Mesendoderm (in vitro differentiated cells): ENCODE measurements at regions not wholly inside any gene's neighbourhood (a gene's known extent, or its start where the extent isn't known, plus 50 kb on each side); places are given as distances from the start of the nearest gene placed in this dataset.

ENCODE experiments used
- DNase-seq: peaks from one replicate; pipeline ENCODE4 v3.0.0; 2013
- H2AK5ac ChIP-seq: 2 replicates; pipeline ENCODE4 v1.6.1; 2013; ENCODE audit warnings: low read length, inconsistent platforms
- H2BK120ac ChIP-seq: 2 replicates; pipeline ENCODE4 v1.6.1; 2013; ENCODE audit warnings: low read depth, mild to moderate bottlenecking, low read length, moderate library complexity, mixed read lengths
- H2BK15ac ChIP-seq: replicated peaks from 2 replicates; pipeline ENCODE4 v1.6.1; 2013; ENCODE audit warnings: low read depth, mild to moderate bottlenecking, moderate library complexity
- H2BK5ac ChIP-seq: 2 replicates; pipeline ENCODE4 v1.6.1; 2013; ENCODE audit warnings: low read length, inconsistent platforms
- H3K18ac ChIP-seq: 2 replicates; pipeline ENCODE4 v1.6.1; 2013; ENCODE audit warnings: mild to moderate bottlenecking, low read length, mixed read lengths
- H3K23ac ChIP-seq: one replicate; pipeline ENCODE4 v1.6.1; 2013; ENCODE audit warnings: low read length
- H3K27ac ChIP-seq: 2 replicates; pipeline ENCODE4 v1.5.1; 2013; ENCODE audit warnings: low read depth, mild to moderate bottlenecking, inconsistent platforms, low read length, moderate library complexity
- H3K27me3 ChIP-seq: 2 replicates; pipeline ENCODE4 v1.6.1; 2013; ENCODE audit warnings: low read length, control low read depth, mild to moderate bottlenecking, inconsistent platforms; ENCODE audit not compliant: insufficient read depth, poor library complexity
- H3K36me3 ChIP-seq: 2 replicates; pipeline ENCODE4 v1.6.1; 2013; ENCODE audit warnings: low read length, inconsistent platforms; ENCODE audit not compliant: control insufficient read depth, insufficient read depth
- H3K4ac ChIP-seq: one replicate; pipeline ENCODE4 v1.6.1; 2013; ENCODE audit warnings: low read depth, mild to moderate bottlenecking, low read length, moderate library complexity
- H3K4me1 ChIP-seq: 2 replicates; pipeline ENCODE4 v1.6.1; 2013; ENCODE audit warnings: low read depth, low read length, inconsistent platforms; ENCODE audit not compliant: control insufficient read depth
- H3K4me2 ChIP-seq: 2 replicates; pipeline ENCODE4 v1.6.1; 2013; ENCODE audit warnings: low read length
- H3K4me3 ChIP-seq: 2 replicates; pipeline ENCODE4 v1.5.1; 2013; ENCODE audit warnings: mild to moderate bottlenecking, low read length
- H3K56ac ChIP-seq: one replicate; pipeline ENCODE4 v1.6.1; 2013; ENCODE audit warnings: low read length
- H3K79me1 ChIP-seq: 2 replicates; pipeline ENCODE4 v1.6.1; 2013; ENCODE audit warnings: low read length, inconsistent platforms
- H3K79me2 ChIP-seq: 2 replicates; pipeline ENCODE4 v1.6.1; 2013; ENCODE audit warnings: mild to moderate bottlenecking, low read length; ENCODE audit not compliant: control insufficient read depth, insufficient read depth
- H3K9ac ChIP-seq: 2 replicates; pipeline ENCODE4 v1.6.1; 2013; ENCODE audit warnings: low read length, inconsistent platforms
- H4K5ac ChIP-seq: one replicate; pipeline ENCODE4 v1.6.1; 2013; ENCODE audit warnings: low read length
- H4K8ac ChIP-seq: one replicate; pipeline ENCODE4 v1.6.1; 2013; ENCODE audit warnings: low read depth, mild to moderate bottlenecking, control low read depth, low read length, moderate library complexity
- WGBS: extraction: QIAGEN DNeasy Blood & Tissue Kit; methylation state at CpG from one replicate; pipeline ENCODE4 v1.1.7; 2013; ENCODE audit warnings: low lambda C conversion rate, missing lambda C conversion rate; ENCODE audit not compliant: insufficient coverage; ENCODE audit errors: extremely low coverage; 5-methylcytosine and 5-hydroxymethylcytosine counted together

DNA sequence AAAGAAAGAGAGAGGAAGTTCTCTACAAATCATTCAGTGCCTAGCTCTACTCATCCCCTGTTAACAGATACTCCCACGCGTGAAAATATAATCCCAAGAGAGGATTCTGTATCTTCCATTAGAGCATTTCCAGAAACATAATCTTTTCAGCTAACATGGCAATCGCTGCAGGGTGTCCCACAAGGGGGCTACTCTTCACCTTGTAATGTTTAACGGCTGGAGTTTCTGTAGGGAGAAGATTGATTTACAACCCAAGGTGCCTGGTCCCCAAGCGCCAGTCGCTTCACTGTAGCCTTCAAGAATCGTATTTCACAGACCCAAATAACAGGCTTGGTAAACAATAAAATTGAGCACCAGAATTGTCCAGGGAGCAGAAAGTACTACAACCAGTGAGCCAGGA lies 318.7 kb downstream of the TLE1 start:
- no peak overlapping the region for H2BK5ac ChIP-seq
- H4K5ac ChIP-seq: no peak overlapping the region
- H3K4me1 ChIP-seq: peaks cover 7% of the 10 kb centered on the region
- no peaks in the 10 kb centered on the region for H3K27me3 ChIP-seq
- no peak overlapping the region for H4K8ac ChIP-seq
- no peak overlapping the region for H3K4me2 ChIP-seq
- no peaks in the 10 kb centered on the region for H3K79me2 ChIP-seq
- H3K23ac ChIP-seq: no peak overlapping the region
- WGBS: no CpG with 5 or more reads among the region's 7 CpGs
- peak overlapping the region; percentile 56 for H2BK120ac ChIP-seq
- no peak overlapping the region for H3K4ac ChIP-seq
- H2AK5ac ChIP-seq: no peak overlapping the region
- no peak overlapping the region for H3K56ac ChIP-seq
- H3K36me3 ChIP-seq: no peaks in the 10 kb centered on the region
- H3K4me3 ChIP-seq: no peak overlapping the region
- DNase-seq: no peak
- H3K79me1 ChIP-seq: no peaks in the 10 kb centered on the region
- H3K27ac ChIP-seq: no peak overlapping the region
- H3K18ac ChIP-seq: no peak overlapping the region
- H3K9ac ChIP-seq: no peak overlapping the region
- H2BK15ac ChIP-seq: peak overlapping the region; percentile 75

DNA sequence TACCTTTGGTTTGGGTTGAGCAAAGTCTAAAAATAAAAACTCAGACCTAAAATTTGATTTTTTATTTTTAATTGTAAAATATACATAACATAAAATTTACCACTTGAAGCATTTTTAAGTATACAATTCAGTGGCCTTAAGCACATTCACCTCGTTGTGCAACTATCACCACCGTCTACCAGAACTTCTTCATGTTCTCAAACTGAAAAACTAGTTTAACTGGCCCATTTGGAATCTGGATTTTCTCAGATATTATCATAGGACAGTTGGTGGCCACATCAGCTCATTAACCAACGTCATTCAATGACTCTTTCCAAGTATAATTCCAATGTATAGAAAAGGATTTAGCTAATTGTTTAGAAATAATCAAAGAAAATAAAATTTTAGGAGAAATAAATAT lies 319.3 kb downstream of the TLE1 start:
- Histone ChIP-seq H3K36me3 (no peaks in the 10 kb centered on the region), H3K23ac (no peak overlapping the region), H3K4me2 (no peak overlapping the region), H3K4ac (no peak overlapping the region), H3K79me2 (no peaks in the 10 kb centered on the region), H3K9ac (no peak overlapping the region), H3K27ac (no peak overlapping the region), H3K4me3 (no peak overlapping the region), H2BK15ac (no peak overlapping the region), H4K5ac (no peak overlapping the region), H4K8ac (no peak overlapping the region), H3K18ac (no peak overlapping the region), H3K56ac (no peak overlapping the region), H2AK5ac (no peak overlapping the region), H2BK120ac (no peak overlapping the region), H3K79me1 (no peaks in the 10 kb centered on the region), H2BK5ac (no peak overlapping the region), H3K4me1 (peaks cover 6% of the 10 kb centered on the region), H3K27me3 (no peaks in the 10 kb centered on the region)
- WGBS: no CpG with 5 or more reads among the region's 3 CpGs
- DNase-seq: no peak

DNA sequence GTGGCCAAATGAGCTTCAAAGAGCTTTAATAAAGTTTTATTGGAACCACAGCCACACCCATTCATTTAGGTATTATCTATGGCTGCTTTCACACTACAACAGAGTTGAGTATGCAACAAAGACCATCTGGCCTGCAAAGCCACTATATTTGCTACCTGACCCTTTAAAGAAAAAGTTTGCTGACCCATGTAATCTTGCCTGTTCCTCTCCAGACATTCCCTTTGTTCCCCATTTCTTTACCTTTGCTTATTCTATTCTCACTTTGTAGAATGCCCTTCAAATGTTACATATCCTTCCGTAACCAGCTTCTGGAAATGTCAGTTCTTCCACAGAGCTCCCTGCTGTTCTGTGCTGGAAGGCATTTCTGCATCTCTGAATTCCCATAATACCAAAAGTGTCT lies 320.2 kb downstream of the TLE1 start:
- H2AK5ac ChIP-seq: no peak overlapping the region
- H3K23ac ChIP-seq: no peak overlapping the region
- no peak overlapping the region for H3K18ac ChIP-seq
- no peaks in the 10 kb centered on the region for H3K27me3 ChIP-seq
- H2BK120ac ChIP-seq: no peak overlapping the region
- no peak for DNase-seq
- no peak overlapping the region for H3K4me2 ChIP-seq
- no peak overlapping the region for H2BK5ac ChIP-seq
- H3K4me3 ChIP-seq: no peak overlapping the region
- no peak overlapping the region for H4K5ac ChIP-seq
- no peak overlapping the region for H3K4ac ChIP-seq
- no peaks in the 10 kb centered on the region for H3K79me1 ChIP-seq
- no peak overlapping the region for H3K56ac ChIP-seq
- H3K36me3 ChIP-seq: no peaks in the 10 kb centered on the region
- no peak overlapping the region for H2BK15ac ChIP-seq
- WGBS: no CpG with 5 or more reads among the region's 1 CpG
- H4K8ac ChIP-seq: no peak overlapping the region
- H3K9ac ChIP-seq: no peak overlapping the region
- no peaks in the 10 kb centered on the region for H3K4me1 ChIP-seq
- H3K79me2 ChIP-seq: no peaks in the 10 kb centered on the region
- no peak overlapping the region for H3K27ac ChIP-seq

- no peaks in the 10 kb centered on the region for H3K79me2 ChIP-seq
- no peaks in the 10 kb centered on the region for H3K36me3 ChIP-seq
- H3K27me3 ChIP-seq: no peaks in the 10 kb centered on the region
- H2BK15ac ChIP-seq: no peak overlapping the region
- no peak overlapping the region for H3K9ac ChIP-seq
- H3K4me1 ChIP-seq: no peaks in the 10 kb centered on the region
- H3K56ac ChIP-seq: no peak overlapping the region
- no peak overlapping the region for H4K8ac ChIP-seq
- H3K4ac ChIP-seq: no peak overlapping the region
- H3K27ac ChIP-seq: no peak overlapping the region
- no peaks in the 10 kb centered on the region for H3K79me1 ChIP-seq
- no peak overlapping the region for H2BK5ac ChIP-seq
- no peak overlapping the region for H3K18ac ChIP-seq
- H2AK5ac ChIP-seq: no peak overlapping the region
- no CpG with 5 or more reads among the region's 6 CpGs for WGBS
- no peak overlapping the region for H4K5ac ChIP-seq
- DNase-seq: no peak
- no peak overlapping the region for H3K4me3 ChIP-seq
- H2BK120ac ChIP-seq: no peak overlapping the region
- H3K23ac ChIP-seq: no peak overlapping the region
- no peak overlapping the region for H3K4me2 ChIP-seq
Measured at GRCh38 chr9:81363916-81364480, 325.3 kb downstream of the TLE1 start.

- H3K56ac ChIP-seq: no peak overlapping the region
- no peak overlapping the region for H4K5ac ChIP-seq
- H2AK5ac ChIP-seq: no peak overlapping the region
- H3K18ac ChIP-seq: no peak overlapping the region
- H3K9ac ChIP-seq: no peak overlapping the region
- no peak overlapping the region for H3K4me3 ChIP-seq
- no peak overlapping the region for H3K23ac ChIP-seq
- no peak overlapping the region for H3K27ac ChIP-seq
- H3K4me1 ChIP-seq: no peaks in the 10 kb centered on the region
- H3K4ac ChIP-seq: no peak overlapping the region
- no CpG with 5 or more reads among the region's 2 CpGs for WGBS
- no peak overlapping the region for H4K8ac ChIP-seq
- H3K79me2 ChIP-seq: no peaks in the 10 kb centered on the region
- no peaks in the 10 kb centered on the region for H3K27me3 ChIP-seq
- no peak for DNase-seq
- no peak overlapping the region for H2BK15ac ChIP-seq
- no peaks in the 10 kb centered on the region for H3K79me1 ChIP-seq
- no peak overlapping the region for H2BK120ac ChIP-seq
- no peak overlapping the region for H3K4me2 ChIP-seq
- no peak overlapping the region for H2BK5ac ChIP-seq
- H3K36me3 ChIP-seq: no peaks in the 10 kb centered on the region
Measured at GRCh38 chr9:81361296-81361695, 328.1 kb downstream of the TLE1 start.

DNA sequence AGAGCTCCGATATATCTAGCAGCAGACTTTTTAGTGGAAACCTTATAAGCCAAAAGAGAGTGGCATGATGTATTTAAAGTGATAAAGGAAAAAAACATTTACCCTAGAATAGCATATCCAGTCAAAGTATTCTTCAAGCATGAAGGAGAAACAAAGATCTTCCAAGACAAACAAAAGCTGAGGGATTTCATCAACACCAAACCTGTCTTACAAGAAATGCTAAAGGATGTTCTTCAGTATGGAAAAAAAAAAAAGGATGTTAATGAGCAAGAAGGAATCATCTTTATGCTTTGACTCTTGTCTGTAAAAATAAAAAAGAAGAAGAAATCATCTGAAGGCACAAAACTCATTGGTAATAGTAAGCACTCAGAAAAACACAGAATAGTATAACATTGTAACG lies 338.2 kb downstream of the TLE1 start:
- Histone ChIP-seq H4K8ac (no peak overlapping the region), H3K36me3 (no peaks in the 10 kb centered on the region), H3K18ac (no peak overlapping the region), H2BK120ac (no peak overlapping the region), H2BK15ac (no peak overlapping the region), H3K4ac (no peak overlapping the region), H2BK5ac (no peak overlapping the region), H3K79me1 (no peaks in the 10 kb centered on the region), H3K27me3 (no peaks in the 10 kb centered on the region), H3K9ac (no peak overlapping the region), H3K4me2 (no peak overlapping the region), H3K23ac (no peak overlapping the region), H3K79me2 (no peaks in the 10 kb centered on the region), H4K5ac (no peak overlapping the region), H2AK5ac (no peak overlapping the region), H3K56ac (no peak overlapping the region), H3K27ac (no peak overlapping the region), H3K4me1 (no peaks in the 10 kb centered on the region), H3K4me3 (no peak overlapping the region)
- no peak for DNase-seq
- WGBS: no CpG with 5 or more reads among the region's 2 CpGs
